ENCODE measurements at regions not wholly inside any gene's neighbourhood (a gene's known extent, or its start where the extent isn't known, plus 50 kb on each side); places are given as distances from the start of the nearest gene placed in this dataset.
A peak's percentile ranks its signal among the peaks of the same experiment; 100 is the strongest.

GRCh38 chr9:90256345-90256744 lies 386.3 kb downstream of the DIRAS2 start:
- DNase-seq: no peak
- no peak overlapping the region for H3K4me3 ChIP-seq (replicated peaks in 1 of 3; ENCODE audit: low read depth in 2 of 3, low read length in 3 of 3)
- no peaks in the 10 kb centered on the region for H3K36me3 ChIP-seq (replicated peaks in 1 of 2; ENCODE audit: control insufficient read depth in 1 of 2, insufficient read depth in 2 of 2, low read length in 2 of 2)
- no peaks in the 10 kb centered on the region for H3K79me2 ChIP-seq (ENCODE audit: insufficient read depth, low read length)
- no peak overlapping the region for H3K9ac ChIP-seq (ENCODE audit: insufficient read depth, low read length, poor library complexity, severe bottlenecking)
- Mint-ChIP-seq H3K9me3 (peaks cover 5 to 13% (median 10%) of the 10 kb centered on the region in 7 donors), H3K27ac (peak overlapping the region in 1 of 7 donors; percentile 31), H3K4me1 (no peaks in the 10 kb centered on the region), H3K4me3 (no peak overlapping the region), H3K27me3 (ENCODE audit: low read depth in 3 of 3) (peaks cover 4 to 9% (median 5%) of the 10 kb centered on the region in 3 donors), H3K36me3 (no peaks in the 10 kb centered on the region)
- H3K27me3 ChIP-seq (ENCODE audit: control insufficient read depth in 2 of 2, insufficient read depth in 2 of 2, low read length in 2 of 2): no peaks in the 10 kb centered on the region
- no peak overlapping the region for H2AFZ ChIP-seq (ENCODE audit: insufficient read depth, low read depth, low read length, poor library complexity, severe bottlenecking)
- no CpG with 5 or more reads among the region's 2 CpGs for WGBS (ENCODE audit: insufficient coverage)
- H3K4me1 ChIP-seq (ENCODE audit: control insufficient read depth in 1 of 2, insufficient read depth in 2 of 2, low read length in 2 of 2): no peaks in the 10 kb centered on the region
- peaks cover 0 to 10% of the 10 kb centered on the region in 2 donors for H3K9me3 ChIP-seq (replicated peaks in 1 of 2; ENCODE audit: control insufficient read depth in 1 of 2, insufficient read depth in 1 of 2, low read length in 2 of 2)
- H4K20me1 ChIP-seq (ENCODE audit: insufficient read depth, low read length): no peaks in the 10 kb centered on the region
- no peak overlapping the region for H3K4me2 ChIP-seq (replicated peaks; ENCODE audit: extremely low read depth, low read length, poor library complexity, severe bottlenecking)
- intact Hi-C loops (cut with micrococcal nuclease): no loop called here
- H3K27ac ChIP-seq (ENCODE audit: low read depth in 1 of 2, low read length in 2 of 2): no peak overlapping the region
- TF ChIP-seq CTCF (IDR thresholded peaks at IDR 0.05): no peak

DNA sequence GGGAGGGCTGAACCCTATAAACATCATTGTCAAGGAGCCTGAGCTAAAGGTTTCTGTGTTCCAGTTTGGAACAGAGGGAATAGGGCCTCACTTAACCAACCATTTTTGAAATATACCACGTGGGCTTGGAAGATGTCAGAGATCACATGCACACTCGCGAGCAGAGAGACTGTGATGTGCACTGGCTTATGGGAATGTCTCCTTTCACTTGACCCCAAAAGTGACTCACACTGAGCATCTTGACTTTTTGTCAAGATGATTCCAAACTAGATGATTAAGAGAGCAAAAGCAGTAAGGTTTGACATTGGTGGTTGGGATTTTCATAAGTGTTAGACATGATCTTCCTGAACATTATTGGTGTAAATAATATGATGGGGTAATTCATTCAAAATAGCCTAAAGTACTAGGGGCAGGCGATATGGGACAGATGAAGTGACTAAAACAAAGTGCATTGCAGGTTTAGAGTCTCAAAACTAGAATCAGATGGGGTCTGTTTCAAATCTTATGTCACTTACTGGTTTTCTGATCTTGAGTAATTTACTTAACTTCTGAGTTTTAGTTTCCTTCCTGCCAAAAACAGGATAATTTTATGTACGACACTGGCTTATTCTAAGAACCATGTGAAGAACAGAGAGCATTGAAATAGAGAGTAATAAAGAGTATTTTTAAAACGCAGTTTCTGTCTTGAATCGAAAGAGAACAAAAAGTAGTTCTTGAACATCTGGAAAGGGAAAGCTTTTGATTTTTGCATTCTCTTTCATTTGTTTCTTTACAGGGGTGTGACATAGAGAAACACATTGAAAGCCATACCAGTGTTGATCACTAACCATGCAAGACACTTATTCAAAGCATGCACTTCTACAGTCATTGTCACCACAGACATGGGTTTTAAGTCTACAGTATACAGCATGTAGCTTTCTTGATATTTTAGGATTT lies 383.0 kb downstream of the DIRAS2 start:
- H3K4me3 ChIP-seq (replicated peaks in 1 of 3; ENCODE audit: low read depth in 2 of 3, low read length in 3 of 3): no peak overlapping the region
- H2AFZ ChIP-seq (ENCODE audit: insufficient read depth, low read depth, low read length, poor library complexity, severe bottlenecking): no peak overlapping the region
- Mint-ChIP-seq H3K9me3 (peaks cover 9 to 17% (median 15%) of the 10 kb centered on the region in 7 donors), H3K36me3 (no peaks in the 10 kb centered on the region), H3K4me3 (peak overlapping the region in 1 of 2 donors; percentile 56), H3K27me3 (ENCODE audit: low read depth in 3 of 3) (peaks cover 4 to 7% (median 5%) of the 10 kb centered on the region in 3 donors), H3K4me1 (no peaks in the 10 kb centered on the region), H3K27ac (no peak overlapping the region)
- peaks cover 4 to 21% of the 10 kb centered on the region in 2 donors for H3K9me3 ChIP-seq (replicated peaks in 1 of 2; ENCODE audit: control insufficient read depth in 1 of 2, insufficient read depth in 1 of 2, low read length in 2 of 2)
- intact Hi-C loops (cut with micrococcal nuclease): no loop called here
- no CpG with 5 or more reads among the region's 7 CpGs for WGBS (ENCODE audit: insufficient coverage)
- no peak for TF ChIP-seq CTCF (IDR thresholded peaks at IDR 0.05)
- H4K20me1 ChIP-seq (ENCODE audit: insufficient read depth, low read length): no peaks in the 10 kb centered on the region
- H3K4me2 ChIP-seq (replicated peaks; ENCODE audit: extremely low read depth, low read length, poor library complexity, severe bottlenecking): no peak overlapping the region
- H3K27me3 ChIP-seq (ENCODE audit: control insufficient read depth in 2 of 2, insufficient read depth in 2 of 2, low read length in 2 of 2): no peaks in the 10 kb centered on the region
- no peaks in the 10 kb centered on the region for H3K36me3 ChIP-seq (replicated peaks in 1 of 2; ENCODE audit: control insufficient read depth in 1 of 2, insufficient read depth in 2 of 2, low read length in 2 of 2)
- no peaks in the 10 kb centered on the region for H3K4me1 ChIP-seq (ENCODE audit: control insufficient read depth in 1 of 2, insufficient read depth in 2 of 2, low read length in 2 of 2)
- H3K9ac ChIP-seq (ENCODE audit: insufficient read depth, low read length, poor library complexity, severe bottlenecking): no peak overlapping the region
- H3K79me2 ChIP-seq (ENCODE audit: insufficient read depth, low read length): no peaks in the 10 kb centered on the region
- no peak overlapping the region for H3K27ac ChIP-seq (ENCODE audit: low read depth in 1 of 2, low read length in 2 of 2)
- no peak for DNase-seq
